Parathyroid adenoma (tissue), 2 donors: ENCODE measurements at regions not wholly inside any gene's neighbourhood (a gene's known extent, or its start where the extent isn't known, plus 50 kb on each side); places are given as distances from the start of the nearest gene placed in this dataset.
A peak's percentile ranks its signal among the peaks of the same experiment; 100 is the strongest.

Source experiments
- H2AFZ ChIP-seq: fragments of 300-600 bp; sonication (generic); one replicate; pipeline ENCODE4 v1.7.0; 2017; ENCODE audit warnings: antibody characterized with exemption, mild to moderate bottlenecking
- H3K27ac ChIP-seq: fragments of 300-600 bp; sonication (generic); one replicate; pipeline ENCODE4 v1.7.0; 2017
- H3K27me3 ChIP-seq: fragments of 300-600 bp; sonication (generic); one replicate; pipeline ENCODE4 v1.7.0; 2017; ENCODE audit warnings: low read length; ENCODE audit not compliant: control insufficient read depth, insufficient read depth
- H3K36me3 ChIP-seq: fragments of 300-600 bp; sonication (generic); one replicate; pipeline ENCODE4 v1.7.0; 2017; ENCODE audit warnings: low read length; ENCODE audit not compliant: control insufficient read depth, insufficient read depth
- H3K4me1 ChIP-seq: fragments of 300-600 bp; sonication (generic); one replicate; pipeline ENCODE4 v1.7.0; 2017; ENCODE audit warnings: control low read depth
- H3K4me2 ChIP-seq: fragments of 300-600 bp; sonication (generic); one replicate; pipeline ENCODE4 v1.7.0; 2017; ENCODE audit warnings: low read length
- H3K4me3 ChIP-seq: fragments of 300-600 bp; sonication (generic); one replicate; pipeline ENCODE4 v1.7.0; 2017; ENCODE audit warnings: low read depth, low read length
- H3K79me2 ChIP-seq: fragments of 300-600 bp; sonication (generic); one replicate; pipeline ENCODE4 v1.7.0; 2017; ENCODE audit warnings: control low read depth
- H3K9ac ChIP-seq: fragments of 300-600 bp; sonication (generic); one replicate; pipeline ENCODE4 v1.7.0; 2017; ENCODE audit warnings: mild to moderate bottlenecking
- H3K9me3 ChIP-seq: fragments of 300-600 bp; sonication (generic); one replicate; pipeline ENCODE4 v1.7.0; 2017; ENCODE audit warnings: low read length; ENCODE audit not compliant: control insufficient read depth
- TF ChIP-seq, protein P1 (sequence below): fragments of 300-600 bp; sonication (generic); IDR thresholded peaks from one replicate; pipeline ENCODE4 v1.7.0; 2017; ENCODE audit warnings: antibody characterized with exemption, mild to moderate bottlenecking
- donor health status: primary hyperparathyroidism.

DNA sequence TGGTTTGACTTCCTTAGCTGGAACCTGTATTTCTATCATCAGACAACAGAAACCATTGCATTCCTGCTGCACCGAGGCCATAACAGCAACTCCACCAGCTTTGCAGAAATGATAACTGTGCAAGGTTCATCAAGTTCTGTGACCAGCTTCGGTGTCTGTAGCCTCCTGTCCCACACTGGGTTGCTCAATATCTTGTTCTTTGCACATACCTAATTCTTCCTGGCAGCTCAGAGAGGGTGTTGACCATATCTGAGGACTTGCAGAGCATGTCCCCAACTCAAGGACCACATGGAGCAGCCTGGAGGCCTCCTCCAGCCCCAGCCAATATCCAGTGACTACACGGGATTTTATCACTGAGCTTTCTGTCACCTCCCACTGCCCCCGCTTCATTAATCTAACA is 59.3 kb upstream of the SCAF8 start:
- Histone ChIP-seq H3K4me2 (no peak overlapping the region), H3K9me3 (no peaks in the 10 kb centered on the region), H3K4me3 (no peak overlapping the region), H3K27ac (no peak overlapping the region), H3K4me1 (no peaks in the 10 kb centered on the region), H2AFZ (no peak overlapping the region), H3K79me2 (no peaks in the 10 kb centered on the region), H3K27me3 (no peaks in the 10 kb centered on the region), H3K36me3 (no peaks in the 10 kb centered on the region), H3K9ac (no peak overlapping the region)
- TF ChIP-seq, protein P1, sequence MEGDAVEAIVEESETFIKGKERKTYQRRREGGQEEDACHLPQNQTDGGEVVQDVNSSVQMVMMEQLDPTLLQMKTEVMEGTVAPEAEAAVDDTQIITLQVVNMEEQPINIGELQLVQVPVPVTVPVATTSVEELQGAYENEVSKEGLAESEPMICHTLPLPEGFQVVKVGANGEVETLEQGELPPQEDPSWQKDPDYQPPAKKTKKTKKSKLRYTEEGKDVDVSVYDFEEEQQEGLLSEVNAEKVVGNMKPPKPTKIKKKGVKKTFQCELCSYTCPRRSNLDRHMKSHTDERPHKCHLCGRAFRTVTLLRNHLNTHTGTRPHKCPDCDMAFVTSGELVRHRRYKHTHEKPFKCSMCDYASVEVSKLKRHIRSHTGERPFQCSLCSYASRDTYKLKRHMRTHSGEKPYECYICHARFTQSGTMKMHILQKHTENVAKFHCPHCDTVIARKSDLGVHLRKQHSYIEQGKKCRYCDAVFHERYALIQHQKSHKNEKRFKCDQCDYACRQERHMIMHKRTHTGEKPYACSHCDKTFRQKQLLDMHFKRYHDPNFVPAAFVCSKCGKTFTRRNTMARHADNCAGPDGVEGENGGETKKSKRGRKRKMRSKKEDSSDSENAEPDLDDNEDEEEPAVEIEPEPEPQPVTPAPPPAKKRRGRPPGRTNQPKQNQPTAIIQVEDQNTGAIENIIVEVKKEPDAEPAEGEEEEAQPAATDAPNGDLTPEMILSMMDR = no peak

DNA sequence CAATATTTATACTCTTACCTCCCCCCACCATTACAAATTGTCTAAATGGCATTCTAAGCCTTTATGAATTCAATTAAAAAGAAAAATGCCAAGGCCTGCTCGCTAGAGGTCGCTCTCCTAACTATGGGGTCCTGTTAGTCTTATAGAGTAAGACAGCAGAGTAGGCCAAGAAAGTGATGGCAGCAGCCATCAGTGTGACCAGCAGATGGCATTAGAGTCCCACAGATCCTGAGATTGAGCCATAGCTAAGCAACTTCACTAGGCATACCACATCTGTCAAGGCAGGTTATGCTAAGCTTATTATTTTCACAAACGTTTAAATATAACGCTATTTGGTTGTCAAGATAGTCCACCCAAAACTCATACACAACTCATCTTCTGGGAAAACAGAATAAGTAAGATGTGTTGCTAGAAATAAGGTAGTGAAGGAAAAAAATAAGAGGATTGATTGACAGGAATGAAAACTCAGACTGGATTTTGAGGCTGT is 57.6 kb upstream of the SCAF8 start:
- Histone ChIP-seq H2AFZ (no peak overlapping the region), H3K4me1 (no peaks in the 10 kb centered on the region), H3K27me3 (no peaks in the 10 kb centered on the region), H3K4me3 (no peak overlapping the region), H3K27ac (no peak overlapping the region), H3K79me2 (no peaks in the 10 kb centered on the region), H3K4me2 (no peak overlapping the region), H3K36me3 (no peaks in the 10 kb centered on the region), H3K9me3 (no peaks in the 10 kb centered on the region), H3K9ac (no peak overlapping the region)
- TF ChIP-seq, protein P1 = peak; percentile 100

DNA sequence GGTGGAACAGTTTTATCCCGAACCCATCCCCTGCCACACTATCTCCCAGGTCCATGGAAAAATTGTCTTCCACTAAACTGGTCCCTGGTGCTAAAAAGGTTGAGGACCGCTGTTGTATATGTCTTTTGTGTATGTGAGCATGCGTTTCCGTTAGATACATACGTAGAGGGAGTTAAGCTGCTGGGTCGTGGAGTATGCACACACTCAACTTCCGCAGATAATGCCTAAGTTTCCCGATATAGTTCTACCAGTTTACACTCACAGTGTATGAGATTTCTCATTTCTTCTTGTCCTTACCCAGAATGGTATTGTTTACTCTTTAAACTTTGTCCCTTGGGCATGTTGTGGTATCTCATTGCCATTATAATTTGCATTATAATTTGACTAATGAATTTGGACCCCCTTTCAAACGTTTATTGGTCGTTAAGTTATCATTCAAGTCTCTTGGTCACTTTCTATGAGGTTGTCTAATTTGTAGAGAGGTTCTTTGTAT is 50.5 kb upstream of the SCAF8 start:
- Histone ChIP-seq H3K36me3 (no peaks in the 10 kb centered on the region), H3K27me3 (no peaks in the 10 kb centered on the region), H3K4me3 (no peak overlapping the region), H3K4me2 (no peak overlapping the region), H3K4me1 (no peaks in the 10 kb centered on the region), H3K79me2 (no peaks in the 10 kb centered on the region), H3K9ac (no peak overlapping the region), H3K9me3 (no peaks in the 10 kb centered on the region), H3K27ac (no peak overlapping the region), H2AFZ (no peak overlapping the region)
- TF ChIP-seq, protein P1 = no peak
